Testis (tissue), 2 donors: ENCODE measurements at regions not wholly inside any gene's neighbourhood (a gene's known extent, or its start where the extent isn't known, plus 50 kb on each side); places are given as distances from the start of the nearest gene placed in this dataset.

Experiments used
- DNase-seq: peaks from one replicate; pipeline ENCODE4 v3.0.0-alpha.2; 2019
- H3K27ac ChIP-seq, 2 donors: fragments of 200-600 bp; sonication (generic); one replicate each; pipeline ENCODE4 v1.5.1; 2019
- H3K27me3 ChIP-seq: fragments of 200-600 bp; sonication (generic); one replicate; pipeline ENCODE4 v1.5.1; 2019
- H3K36me3 ChIP-seq: fragments of 200-600 bp; sonication (generic); one replicate; pipeline ENCODE4 v1.5.1; 2017; ENCODE audit warnings: low read depth; ENCODE audit errors: missing control alignments
- H3K4me1 ChIP-seq: fragments of 200-600 bp; sonication (generic); one replicate; pipeline ENCODE4 v1.5.1; 2019
- H3K4me3 ChIP-seq, 2 donors: fragments of 200-600 bp; sonication (generic); one replicate each; pipeline ENCODE4 v1.5.1; 2017 to 2019
- H3K9me3 ChIP-seq: fragments of 200-600 bp; sonication (generic); one replicate; pipeline ENCODE4 v1.5.1; 2017
- POLR2A ChIP-seq: fragments of 450-650 bp; IDR thresholded peaks from one replicate; pipeline ENCODE4 v1.6.1; 2017; ENCODE audit warnings: antibody characterized with exemption, mild to moderate bottlenecking, moderate library complexity
- WGBS, 2 donors: methylation state at CpG; one replicate each; pipeline ENCODE4 v1.1.5; 2018; 5-methylcytosine and 5-hydroxymethylcytosine counted together
- intact Hi-C: fragments of 100-400 bp; cut with DNase I; formaldehyde crosslinking; loops from one replicate; pipeline ENCODE4 v1.15.1; 2023; ENCODE audit warnings: low total_unique reads
- TF ChIP-seq, protein P1 (sequence below), 3 experiments: fragments of 450-650 bp in 2 of 3; fragments of 200-600 bp in 1 of 3; sonication (generic) in 1 of 3; IDR thresholded peaks; one replicate each; pipeline ENCODE4 v1.5.1; 2016 to 2019; ENCODE audit warnings: antibody characterized with exemption in 3 of 3, mild to moderate bottlenecking in 2 of 3, moderate library complexity in 1 of 3

DNA sequence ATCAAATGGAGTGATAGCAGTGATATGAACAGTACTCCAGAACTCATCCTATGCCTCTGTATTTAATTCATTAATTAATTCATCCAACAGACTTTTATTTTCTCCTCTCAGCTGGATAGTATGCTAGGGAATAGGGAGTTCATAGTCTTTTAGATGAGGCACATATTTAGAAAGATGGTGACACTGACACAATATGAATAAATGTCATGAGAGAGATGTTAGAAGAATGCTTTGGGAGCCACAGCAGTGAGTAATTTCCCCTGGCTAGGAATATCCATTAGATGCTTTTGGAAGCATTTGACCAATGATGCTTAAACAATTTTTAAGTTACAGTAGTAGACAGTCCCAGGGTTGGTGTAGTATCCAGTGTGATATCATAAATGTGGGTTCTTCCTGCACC is 428.7 kb upstream of the SGCD start:
- H3K27ac ChIP-seq: no peak overlapping the region
- no peaks in the 10 kb centered on the region for H3K9me3 ChIP-seq
- no peak for TF ChIP-seq POLR2A
- TF ChIP-seq, protein P1, sequence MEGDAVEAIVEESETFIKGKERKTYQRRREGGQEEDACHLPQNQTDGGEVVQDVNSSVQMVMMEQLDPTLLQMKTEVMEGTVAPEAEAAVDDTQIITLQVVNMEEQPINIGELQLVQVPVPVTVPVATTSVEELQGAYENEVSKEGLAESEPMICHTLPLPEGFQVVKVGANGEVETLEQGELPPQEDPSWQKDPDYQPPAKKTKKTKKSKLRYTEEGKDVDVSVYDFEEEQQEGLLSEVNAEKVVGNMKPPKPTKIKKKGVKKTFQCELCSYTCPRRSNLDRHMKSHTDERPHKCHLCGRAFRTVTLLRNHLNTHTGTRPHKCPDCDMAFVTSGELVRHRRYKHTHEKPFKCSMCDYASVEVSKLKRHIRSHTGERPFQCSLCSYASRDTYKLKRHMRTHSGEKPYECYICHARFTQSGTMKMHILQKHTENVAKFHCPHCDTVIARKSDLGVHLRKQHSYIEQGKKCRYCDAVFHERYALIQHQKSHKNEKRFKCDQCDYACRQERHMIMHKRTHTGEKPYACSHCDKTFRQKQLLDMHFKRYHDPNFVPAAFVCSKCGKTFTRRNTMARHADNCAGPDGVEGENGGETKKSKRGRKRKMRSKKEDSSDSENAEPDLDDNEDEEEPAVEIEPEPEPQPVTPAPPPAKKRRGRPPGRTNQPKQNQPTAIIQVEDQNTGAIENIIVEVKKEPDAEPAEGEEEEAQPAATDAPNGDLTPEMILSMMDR (IDR thresholded peaks at IDR 0.05): no peak
- no peaks in the 10 kb centered on the region for H3K27me3 ChIP-seq
- H3K4me1 ChIP-seq: no peaks in the 10 kb centered on the region
- DNase-seq: no peak
- intact Hi-C loops: no loop called here
- H3K4me3 ChIP-seq: no peak overlapping the region
- no peaks in the 10 kb centered on the region for H3K36me3 ChIP-seq

DNA sequence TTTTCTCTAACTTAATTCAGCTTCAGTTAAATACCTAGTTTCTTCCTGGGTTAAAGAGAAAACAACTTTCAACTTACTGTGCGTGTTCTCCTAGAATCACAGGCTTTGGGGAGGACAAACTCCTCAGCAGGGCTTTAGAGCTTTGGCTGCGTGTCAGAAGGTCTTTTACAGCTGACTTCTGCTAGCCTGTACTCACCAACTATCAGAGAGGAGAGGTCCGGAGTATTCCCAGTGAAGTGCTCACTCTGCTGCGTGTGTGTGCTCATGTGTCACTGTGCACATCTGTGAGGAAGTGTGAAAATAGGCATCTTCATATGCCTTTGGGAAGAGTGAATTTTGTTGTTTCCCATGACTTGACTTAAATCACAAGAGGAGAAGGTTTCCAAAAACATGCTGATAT is 423.2 kb upstream of the SGCD start:
- Histone ChIP-seq H3K36me3 (no peaks in the 10 kb centered on the region), H3K4me3 (no peak overlapping the region), H3K27me3 (no peaks in the 10 kb centered on the region), H3K27ac (no peak overlapping the region), H3K9me3 (no peaks in the 10 kb centered on the region), H3K4me1 (no peaks in the 10 kb centered on the region)
- WGBS, 2 donors: 62 to 77% methylated on average over 2 to 4 of the region's 4 CpGs
- no peak for DNase-seq
- intact Hi-C loops: no loop called here
- TF ChIP-seq, protein P1 (IDR thresholded peaks at IDR 0.05): no peak
- TF ChIP-seq POLR2A: no peak

DNA sequence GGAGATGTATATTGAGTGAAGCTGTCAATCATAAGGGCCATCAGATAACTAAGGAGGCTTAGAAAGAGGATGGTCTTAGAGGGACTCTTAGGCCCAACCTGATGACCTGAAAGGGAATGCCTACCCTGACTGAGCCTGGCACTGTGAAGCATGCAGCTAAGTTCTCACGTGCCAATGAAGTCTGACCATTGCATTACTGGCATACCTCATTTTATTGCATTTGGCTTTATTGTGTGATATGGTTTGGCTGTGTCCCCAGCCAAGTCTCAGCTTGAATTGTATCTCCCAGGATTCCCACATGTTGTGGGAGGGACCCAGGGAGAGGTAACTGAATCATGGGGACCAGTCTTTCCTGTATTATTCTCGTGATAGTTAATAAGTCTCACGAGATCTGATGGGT is 421.6 kb upstream of the SGCD start:
- no peak for DNase-seq
- Histone ChIP-seq H3K36me3 (no peaks in the 10 kb centered on the region), H3K4me1 (no peaks in the 10 kb centered on the region), H3K27ac (no peak overlapping the region), H3K4me3 (no peak overlapping the region), H3K27me3 (no peaks in the 10 kb centered on the region), H3K9me3 (no peaks in the 10 kb centered on the region)
- TF ChIP-seq, protein P1 (IDR thresholded peaks at IDR 0.05): no peak
- TF ChIP-seq POLR2A: no peak
- 84 to 94% methylated on average over 3 of the region's 3 CpGs for WGBS, 2 donors
- intact Hi-C loops: no loop called here

DNA sequence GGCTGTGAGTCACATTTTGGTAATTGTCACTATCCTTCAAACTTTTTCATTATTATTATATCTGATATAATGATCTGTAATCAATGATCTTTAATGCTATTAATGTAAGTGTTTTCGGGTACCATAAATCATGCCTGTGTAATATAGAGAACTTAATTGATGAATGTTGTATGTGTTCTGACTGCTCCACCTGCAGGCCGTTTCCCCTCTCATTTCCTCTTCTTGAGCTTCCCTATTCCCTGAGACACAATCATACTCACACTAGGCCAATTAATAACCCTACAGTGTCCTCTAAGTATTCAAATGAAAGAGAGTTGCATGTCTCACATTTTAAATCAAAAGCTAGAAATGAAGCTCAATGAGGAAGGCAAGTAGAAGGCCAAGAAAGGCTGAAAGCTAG is 420.9 kb upstream of the SGCD start:
- Histone ChIP-seq H3K4me3 (no peak overlapping the region), H3K27me3 (no peaks in the 10 kb centered on the region), H3K27ac (no peak overlapping the region), H3K4me1 (no peaks in the 10 kb centered on the region), H3K36me3 (no peaks in the 10 kb centered on the region), H3K9me3 (no peaks in the 10 kb centered on the region)
- 54 to 57% methylated on average over 2 of the region's 2 CpGs for WGBS, 2 donors
- no peak for DNase-seq
- TF ChIP-seq, protein P1 (IDR thresholded peaks at IDR 0.05): no peak
- TF ChIP-seq POLR2A: no peak
- intact Hi-C loops: no loop called here

DNA sequence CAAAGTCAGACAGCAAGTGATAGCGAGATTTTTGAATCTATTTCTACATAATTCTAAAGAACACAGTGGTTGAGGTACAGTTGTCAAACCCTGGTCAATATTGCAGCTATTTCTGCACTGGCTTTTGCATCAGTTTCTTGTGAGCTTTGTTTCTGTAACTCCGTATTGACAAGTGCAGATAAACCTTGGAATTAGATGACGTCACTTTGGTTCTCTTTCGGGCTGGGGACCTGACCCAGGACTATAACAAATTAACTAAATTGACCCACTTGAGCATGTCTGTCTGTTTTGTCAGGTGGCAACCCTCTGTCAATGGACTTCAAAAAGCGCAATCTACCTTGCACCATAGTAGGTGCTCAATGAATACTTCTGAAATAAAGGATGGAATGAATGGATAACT is 418.4 kb upstream of the SGCD start:
- no peak for TF ChIP-seq POLR2A
- TF ChIP-seq, protein P1 (IDR thresholded peaks at IDR 0.05): no peak
- no peaks in the 10 kb centered on the region for H3K27me3 ChIP-seq
- no peak overlapping the region for H3K27ac ChIP-seq
- H3K4me1 ChIP-seq: no peaks in the 10 kb centered on the region
- intact Hi-C loops: no loop called here
- DNase-seq: no peak
- no peak overlapping the region for H3K4me3 ChIP-seq
- 94 to 95% methylated on average over 5 of the region's 5 CpGs for WGBS, 2 donors
- no peaks in the 10 kb centered on the region for H3K9me3 ChIP-seq
- H3K36me3 ChIP-seq: no peaks in the 10 kb centered on the region
